ENCODE measurements at regions not wholly inside any gene's neighbourhood (a gene's known extent, or its start where the extent isn't known, plus 50 kb on each side); places are given as distances from the start of the nearest gene placed in this dataset.

DNA sequence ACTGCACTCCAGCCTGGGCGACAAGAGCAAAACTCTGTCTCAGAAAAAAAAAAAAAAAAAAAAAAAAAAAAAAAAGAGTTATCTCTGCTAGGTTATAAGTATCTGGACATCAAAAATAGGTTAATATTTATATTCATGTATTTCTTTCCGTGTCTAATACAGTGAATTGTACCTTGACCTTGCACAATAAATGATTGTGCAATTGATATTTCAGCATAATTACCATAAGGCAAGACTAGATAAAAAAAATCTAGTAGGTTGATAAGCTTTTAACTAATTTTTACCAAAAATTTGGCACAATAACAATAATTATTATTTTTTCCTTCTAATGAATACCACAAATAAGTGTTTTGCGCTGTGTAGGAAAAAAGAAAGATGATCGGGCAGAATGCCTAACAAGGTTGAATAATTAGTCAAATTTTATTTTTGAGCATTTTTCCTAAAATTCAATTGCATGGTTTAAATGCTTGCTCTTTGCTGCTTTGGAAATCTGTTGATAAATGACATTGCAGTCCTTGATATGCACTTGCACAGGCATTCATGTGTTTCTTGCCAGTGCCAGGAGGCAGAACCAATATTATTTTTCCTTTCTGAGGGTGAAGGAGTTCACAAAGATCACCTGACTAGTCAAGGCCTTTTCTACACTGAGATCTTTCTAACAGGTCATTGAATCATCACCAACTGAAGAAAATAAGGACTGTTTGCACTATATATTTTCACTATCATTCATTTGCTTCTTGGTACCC lies 127.5 kb downstream of the ARRDC3 start:
- Histone ChIP-seq H3F3A (ENCODE audit: insufficient read depth, low read length) (no peaks in the 10 kb centered on the region), H3K27me3 (ENCODE audit: insufficient read depth, low read length) (no peaks in the 10 kb centered on the region), H3K4me3 (ENCODE audit: low read depth, low read length, poor library complexity, severe bottlenecking) (no peak overlapping the region), H3K79me2 (ENCODE audit: insufficient read depth, low read length) (no peaks in the 10 kb centered on the region), H3K9me2 (ENCODE audit: low read depth, low read length) (no peaks in the 10 kb centered on the region), H4K20me1 (ENCODE audit: insufficient read depth, low read length) (no peaks in the 10 kb centered on the region), H3K4me2 (ENCODE audit: low read length) (no peak overlapping the region), H3K36me3 (ENCODE audit: insufficient read depth, low read length) (no peaks in the 10 kb centered on the region), H3K9ac (ENCODE audit: low read length) (no peak overlapping the region), H2AFZ (ENCODE audit: low read length) (no peak overlapping the region), H3K9me3 (ENCODE audit: low read length) (no peaks in the 10 kb centered on the region), H3K4me1 (ENCODE audit: insufficient read depth, low read length, severe bottlenecking) (no peaks in the 10 kb centered on the region), H3K27ac (ENCODE audit: low read depth, low read length, poor library complexity, severe bottlenecking) (no peak overlapping the region)
- no peak for TF ChIP-seq EZH2 (IDR thresholded peaks at IDR 0.05; ENCODE audit: borderline replicate concordance, low read length)
- TF ChIP-seq, protein P1, sequence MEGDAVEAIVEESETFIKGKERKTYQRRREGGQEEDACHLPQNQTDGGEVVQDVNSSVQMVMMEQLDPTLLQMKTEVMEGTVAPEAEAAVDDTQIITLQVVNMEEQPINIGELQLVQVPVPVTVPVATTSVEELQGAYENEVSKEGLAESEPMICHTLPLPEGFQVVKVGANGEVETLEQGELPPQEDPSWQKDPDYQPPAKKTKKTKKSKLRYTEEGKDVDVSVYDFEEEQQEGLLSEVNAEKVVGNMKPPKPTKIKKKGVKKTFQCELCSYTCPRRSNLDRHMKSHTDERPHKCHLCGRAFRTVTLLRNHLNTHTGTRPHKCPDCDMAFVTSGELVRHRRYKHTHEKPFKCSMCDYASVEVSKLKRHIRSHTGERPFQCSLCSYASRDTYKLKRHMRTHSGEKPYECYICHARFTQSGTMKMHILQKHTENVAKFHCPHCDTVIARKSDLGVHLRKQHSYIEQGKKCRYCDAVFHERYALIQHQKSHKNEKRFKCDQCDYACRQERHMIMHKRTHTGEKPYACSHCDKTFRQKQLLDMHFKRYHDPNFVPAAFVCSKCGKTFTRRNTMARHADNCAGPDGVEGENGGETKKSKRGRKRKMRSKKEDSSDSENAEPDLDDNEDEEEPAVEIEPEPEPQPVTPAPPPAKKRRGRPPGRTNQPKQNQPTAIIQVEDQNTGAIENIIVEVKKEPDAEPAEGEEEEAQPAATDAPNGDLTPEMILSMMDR (IDR thresholded peaks at IDR 0.05; ENCODE audit: low read length): no peak

DNA sequence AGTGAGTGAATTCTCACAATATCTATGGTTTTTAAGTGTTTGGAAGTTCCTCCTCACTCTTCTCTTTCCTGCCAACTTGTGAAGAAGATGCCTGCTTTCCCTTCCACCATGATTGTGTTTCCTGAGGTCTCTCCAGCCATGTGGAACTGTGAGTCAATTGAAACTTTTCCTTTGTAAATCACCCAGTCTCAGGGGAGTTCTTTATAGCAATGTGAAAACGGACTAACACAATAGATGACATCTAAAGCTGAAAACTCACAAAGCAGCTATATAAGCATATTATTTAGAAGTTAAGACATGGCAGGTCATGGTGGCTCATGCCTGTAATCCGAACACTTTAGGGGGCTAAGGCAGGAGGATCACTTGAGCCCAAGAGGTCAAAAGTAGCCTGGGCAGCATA lies 130.2 kb downstream of the ARRDC3 start:
- Histone ChIP-seq H3K9me2 (ENCODE audit: low read depth, low read length) (no peaks in the 10 kb centered on the region), H3K9me3 (ENCODE audit: low read length) (no peaks in the 10 kb centered on the region), H3K27ac (ENCODE audit: low read depth, low read length, poor library complexity, severe bottlenecking) (no peak overlapping the region), H3K4me3 (ENCODE audit: low read depth, low read length, poor library complexity, severe bottlenecking) (no peak overlapping the region), H3K9ac (ENCODE audit: low read length) (no peak overlapping the region), H3K4me2 (ENCODE audit: low read length) (no peak overlapping the region), H3K4me1 (ENCODE audit: insufficient read depth, low read length, severe bottlenecking) (no peaks in the 10 kb centered on the region), H3K36me3 (ENCODE audit: insufficient read depth, low read length) (no peaks in the 10 kb centered on the region), H4K20me1 (ENCODE audit: insufficient read depth, low read length) (no peaks in the 10 kb centered on the region), H3K79me2 (ENCODE audit: insufficient read depth, low read length) (no peaks in the 10 kb centered on the region), H2AFZ (ENCODE audit: low read length) (no peak overlapping the region), H3F3A (ENCODE audit: insufficient read depth, low read length) (no peaks in the 10 kb centered on the region), H3K27me3 (ENCODE audit: insufficient read depth, low read length) (no peaks in the 10 kb centered on the region)
- no peak for TF ChIP-seq EZH2 (IDR thresholded peaks at IDR 0.05; ENCODE audit: borderline replicate concordance, low read length)
- TF ChIP-seq, protein P1 (IDR thresholded peaks at IDR 0.05; ENCODE audit: low read length): no peak

DNA sequence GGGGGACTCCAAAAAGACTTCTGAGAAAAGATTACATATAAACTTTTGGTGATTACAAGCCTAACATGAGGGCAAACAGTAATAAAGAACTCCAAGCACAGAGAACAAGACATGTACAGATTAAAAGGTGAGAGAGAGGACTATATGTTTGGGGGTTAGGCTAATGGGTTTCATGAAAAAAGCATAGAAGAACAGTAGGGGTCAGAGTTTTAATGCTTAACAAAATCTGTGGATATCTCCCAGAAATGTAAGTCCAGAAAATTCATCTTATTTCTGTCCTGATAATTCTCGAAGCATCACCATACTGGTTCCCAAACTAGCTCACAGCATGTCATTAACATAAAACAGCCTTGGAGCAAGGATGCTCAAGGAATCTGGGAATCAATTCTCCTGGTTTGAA lies 137.2 kb downstream of the ARRDC3 start:
- Histone ChIP-seq H3K9me3 (ENCODE audit: low read length) (peaks cover 8% of the 10 kb centered on the region), H4K20me1 (ENCODE audit: insufficient read depth, low read length) (no peaks in the 10 kb centered on the region), H3K9me2 (ENCODE audit: low read depth, low read length) (no peaks in the 10 kb centered on the region), H3K27me3 (ENCODE audit: insufficient read depth, low read length) (no peaks in the 10 kb centered on the region; the same call in 1 of the 2 replicates), H3F3A (ENCODE audit: insufficient read depth, low read length) (no peaks in the 10 kb centered on the region), H3K79me2 (ENCODE audit: insufficient read depth, low read length) (no peaks in the 10 kb centered on the region), H3K36me3 (ENCODE audit: insufficient read depth, low read length) (no peaks in the 10 kb centered on the region), H3K4me3 (ENCODE audit: low read depth, low read length, poor library complexity, severe bottlenecking) (no peak overlapping the region), H3K9ac (ENCODE audit: low read length) (no peak overlapping the region), H3K27ac (ENCODE audit: low read depth, low read length, poor library complexity, severe bottlenecking) (no peak overlapping the region), H3K4me2 (ENCODE audit: low read length) (no peak overlapping the region), H2AFZ (ENCODE audit: low read length) (no peak overlapping the region), H3K4me1 (ENCODE audit: insufficient read depth, low read length, severe bottlenecking) (no peaks in the 10 kb centered on the region)
- TF ChIP-seq, protein P1 (IDR thresholded peaks at IDR 0.05; ENCODE audit: low read length): no peak

All from OCI-LY1 (cell line).